Keratinocyte (primary cell): ENCODE measurements at regions not wholly inside any gene's neighbourhood (a gene's known extent, or its start where the extent isn't known, plus 50 kb on each side); places are given as distances from the start of the nearest gene placed in this dataset.

Experiments used
- DNase-seq: peaks from one replicate; pipeline ENCODE4 v3.0.0-alpha.2; 2011; ENCODE audit warnings: low read depth, missing footprints, low spot score
- FAIRE-seq: peaks from 2 replicates; lab custom pipeline; 2011; peaks lifted over from hg19 to GRCh38; lab: Jason Lieb, UNC
- H2AFZ ChIP-seq: 2 replicates; pipeline ENCODE4 v1.6.0; 2012; ENCODE audit warnings: low read length, control low read depth, inconsistent platforms; ENCODE audit not compliant: control insufficient read depth
- H3K27ac ChIP-seq: 2 replicates; pipeline ENCODE4 v1.5.1; 2011; ENCODE audit warnings: low read length; ENCODE audit not compliant: control insufficient read depth, insufficient read depth
- H3K27me3 ChIP-seq: 3 replicates; pipeline ENCODE4 v1.6.0; 2011; ENCODE audit warnings: low read length; ENCODE audit not compliant: control insufficient read depth, insufficient read depth; ENCODE audit errors: extremely low read depth
- H3K36me3 ChIP-seq, 2 experiments: 2 replicates in 1 of 2; 3 replicates in 1 of 2; pipeline ENCODE4 v1.5.1; 2011; ENCODE audit warnings: low read length in 2 of 2, mild to moderate bottlenecking in 1 of 2; ENCODE audit not compliant: control insufficient read depth in 2 of 2, insufficient read depth in 2 of 2; ENCODE audit errors: extremely low read depth in 1 of 2
- H3K4me1 ChIP-seq: 3 replicates; pipeline ENCODE4 v1.5.1; 2011; ENCODE audit warnings: low read length; ENCODE audit not compliant: control insufficient read depth, insufficient read depth; ENCODE audit errors: extremely low read depth
- H3K4me2 ChIP-seq: 3 replicates; pipeline ENCODE4 v1.6.0; 2011; ENCODE audit warnings: low read depth, low read length; ENCODE audit not compliant: control insufficient read depth, insufficient read depth; ENCODE audit errors: extremely low read depth
- H3K4me3 ChIP-seq, 3 experiments: fragments of 200-600 bp in 1 of 3; sonication (generic) in 1 of 3; 2 replicates in 2 of 3; 3 replicates in 1 of 3; pipeline ENCODE4 v1.5.1; 2011 to 2016; ENCODE audit warnings: low read length in 3 of 3, mild to moderate bottlenecking in 3 of 3, control low read depth in 2 of 3, inconsistent platforms in 1 of 3, low read depth in 1 of 3, mixed read lengths in 1 of 3, mixed run types in 1 of 3, moderate library complexity in 1 of 3; ENCODE audit not compliant: control insufficient read depth in 2 of 3, insufficient read depth in 2 of 3; ENCODE audit errors: extremely low read depth in 1 of 3
- H3K79me2 ChIP-seq: 2 replicates; pipeline ENCODE4 v1.6.0; 2012; ENCODE audit warnings: low read length; ENCODE audit not compliant: control insufficient read depth, insufficient read depth
- H3K9ac ChIP-seq: 3 replicates; pipeline ENCODE4 v1.6.0; 2011; ENCODE audit warnings: low read length; ENCODE audit not compliant: control insufficient read depth, insufficient read depth; ENCODE audit errors: extremely low read depth
- H3K9me1 ChIP-seq: 3 replicates; pipeline ENCODE4 v1.6.0; 2011; ENCODE audit warnings: low read length; ENCODE audit not compliant: control insufficient read depth, insufficient read depth; ENCODE audit errors: extremely low read depth
- H3K9me3 ChIP-seq: 2 replicates; pipeline ENCODE4 v1.5.1; 2012; ENCODE audit warnings: low read depth, low read length; ENCODE audit not compliant: control insufficient read depth
- H4K20me1 ChIP-seq: 3 replicates; pipeline ENCODE4 v1.6.0; 2011; ENCODE audit warnings: low read length; ENCODE audit not compliant: control insufficient read depth, insufficient read depth; ENCODE audit errors: extremely low read depth
- EZH2 ChIP-seq: IDR thresholded peaks from one replicate; pipeline ENCODE4 v1.6.1; 2012; ENCODE audit warnings: inconsistent platforms, mild to moderate bottlenecking, low read length, moderate library complexity
- dilution Hi-C: fragments of 300-500 bp; cut with MboI; formaldehyde crosslinking; loops from one replicate; pipeline ENCODE4 v1.7.0; 2020; ENCODE audit warnings: low sequenced_read_pairs; ENCODE audit not compliant: extremely low pct_ligation_motif_present
- TF ChIP-seq, protein P1 (sequence below), 3 experiments: IDR thresholded peaks in 1 of 3; conservative IDR thresholded peaks in 1 of 3; optimal IDR thresholded peaks in 1 of 3; 2 replicates in 2 of 3; 3 replicates in 1 of 3; pipeline versions ENCODE3 to v1.5.1; 2011; ENCODE audit warnings: low read length in 3 of 3, mild to moderate bottlenecking in 3 of 3, moderate library complexity in 2 of 3, control low read depth in 1 of 3, inconsistent platforms in 1 of 3; ENCODE audit not compliant: insufficient read depth in 2 of 3; ENCODE audit errors: extremely low read depth in 1 of 3

DNA sequence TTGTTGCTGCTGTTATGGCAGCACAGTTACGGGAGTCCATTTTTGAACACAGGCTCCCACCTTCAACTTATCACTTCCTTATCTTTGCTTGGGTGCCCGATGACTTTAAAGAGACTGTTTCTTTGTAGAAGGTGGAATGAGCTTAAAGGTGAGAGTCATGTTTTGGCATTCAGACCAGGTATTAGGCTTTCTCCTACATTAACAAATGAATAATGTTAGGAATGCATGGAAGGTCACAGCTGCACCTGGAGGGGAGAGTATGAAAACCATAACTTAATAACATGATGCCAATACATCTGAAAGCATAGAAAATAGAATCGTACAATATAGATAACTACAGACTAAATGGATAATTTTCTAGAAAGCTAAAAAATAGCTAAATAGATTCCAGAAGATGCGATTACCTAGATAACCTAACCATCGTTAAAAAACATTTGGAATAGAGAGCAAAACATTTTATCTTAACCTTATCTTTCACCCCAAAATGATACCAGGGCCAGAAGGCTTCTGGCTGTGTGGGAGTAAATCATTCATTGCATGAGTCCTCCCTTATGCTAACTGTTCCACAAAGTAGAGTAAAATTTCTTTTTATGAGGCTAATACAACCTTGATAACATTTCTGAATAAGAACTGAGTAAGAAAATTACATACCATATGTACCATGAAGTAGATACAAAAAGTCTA, 126.2 kb upstream of the ADCY2 start:
- no peak for FAIRE-seq
- TF ChIP-seq EZH2, result no peak
- TF ChIP-seq, protein P1, sequence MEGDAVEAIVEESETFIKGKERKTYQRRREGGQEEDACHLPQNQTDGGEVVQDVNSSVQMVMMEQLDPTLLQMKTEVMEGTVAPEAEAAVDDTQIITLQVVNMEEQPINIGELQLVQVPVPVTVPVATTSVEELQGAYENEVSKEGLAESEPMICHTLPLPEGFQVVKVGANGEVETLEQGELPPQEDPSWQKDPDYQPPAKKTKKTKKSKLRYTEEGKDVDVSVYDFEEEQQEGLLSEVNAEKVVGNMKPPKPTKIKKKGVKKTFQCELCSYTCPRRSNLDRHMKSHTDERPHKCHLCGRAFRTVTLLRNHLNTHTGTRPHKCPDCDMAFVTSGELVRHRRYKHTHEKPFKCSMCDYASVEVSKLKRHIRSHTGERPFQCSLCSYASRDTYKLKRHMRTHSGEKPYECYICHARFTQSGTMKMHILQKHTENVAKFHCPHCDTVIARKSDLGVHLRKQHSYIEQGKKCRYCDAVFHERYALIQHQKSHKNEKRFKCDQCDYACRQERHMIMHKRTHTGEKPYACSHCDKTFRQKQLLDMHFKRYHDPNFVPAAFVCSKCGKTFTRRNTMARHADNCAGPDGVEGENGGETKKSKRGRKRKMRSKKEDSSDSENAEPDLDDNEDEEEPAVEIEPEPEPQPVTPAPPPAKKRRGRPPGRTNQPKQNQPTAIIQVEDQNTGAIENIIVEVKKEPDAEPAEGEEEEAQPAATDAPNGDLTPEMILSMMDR (optimal IDR thresholded peaks at IDR 0.05 in 1 of 3, IDR thresholded peaks at IDR 0.05 in 1 of 3, conservative IDR thresholded peaks at IDR 0.05 in 1 of 3; ENCODE audit: extremely low read depth in 1 of 3, insufficient read depth in 2 of 3, low read length in 3 of 3), result no peak
- no peaks in the 10 kb centered on the region for H3K27me3 ChIP-seq

DNA sequence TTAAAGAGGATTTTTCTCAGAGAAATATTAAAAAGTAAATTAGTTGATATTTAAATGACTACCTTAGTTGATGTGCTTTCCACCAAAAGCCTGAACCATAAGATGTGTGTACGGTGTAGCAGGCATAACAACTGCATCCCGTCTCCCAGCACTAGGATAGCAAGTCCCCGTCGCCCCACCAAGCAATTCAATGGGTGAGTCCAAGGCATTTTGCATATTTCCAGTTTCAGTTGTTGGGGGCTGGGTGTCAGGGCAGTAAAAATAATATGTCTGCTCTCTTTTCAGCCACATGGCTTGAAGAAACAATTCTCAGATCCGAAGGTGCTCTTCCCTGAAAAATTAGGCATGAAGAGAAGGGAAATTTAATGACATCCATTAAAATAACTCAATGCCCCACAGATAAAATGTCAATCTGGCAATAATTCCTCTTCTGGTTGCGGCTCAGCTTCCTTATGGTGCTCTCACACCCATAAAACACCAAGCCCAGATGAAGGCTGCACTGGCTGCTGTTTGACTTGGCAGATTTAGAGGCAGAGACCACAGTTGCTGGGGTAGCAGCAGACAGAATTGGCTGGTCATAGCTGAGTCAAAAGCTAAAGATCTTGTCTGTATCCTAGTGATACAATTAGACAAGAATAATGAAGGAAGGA, 124.4 kb upstream of the ADCY2 start:
- H3K27me3 ChIP-seq, result no peaks in the 10 kb centered on the region
- no peak overlapping the region for H2AFZ ChIP-seq
- no peaks in the 10 kb centered on the region for H4K20me1 ChIP-seq
- DNase-seq (no peak), FAIRE-seq (no peak)
- dilution Hi-C loops, result no loop called here
- no peak overlapping the region for H3K27ac ChIP-seq
- no peaks in the 10 kb centered on the region for H3K4me1 ChIP-seq
- no peak overlapping the region for H3K4me2 ChIP-seq
- H3K9ac ChIP-seq, result no peak overlapping the region
- H3K9me1 ChIP-seq, result no peaks in the 10 kb centered on the region
- H3K36me3 ChIP-seq, result no peaks in the 10 kb centered on the region
- H3K4me3 ChIP-seq, result no peak overlapping the region
- no peaks in the 10 kb centered on the region for H3K9me3 ChIP-seq
- no peaks in the 10 kb centered on the region for H3K79me2 ChIP-seq
- no peak for TF ChIP-seq EZH2
- TF ChIP-seq, protein P1 (optimal IDR thresholded peaks at IDR 0.05 in 1 of 3, IDR thresholded peaks at IDR 0.05 in 1 of 3, conservative IDR thresholded peaks at IDR 0.05 in 1 of 3; ENCODE audit: extremely low read depth in 1 of 3, insufficient read depth in 2 of 3, low read length in 3 of 3), result no peak

More for the DNA sequence above, 126.2 kb upstream of the ADCY2 start:
- Histone ChIP-seq H3K4me1 (no peaks in the 10 kb centered on the region), H2AFZ (no peak overlapping the region), H3K9ac (no peak overlapping the region), H3K9me3 (no peaks in the 10 kb centered on the region), H3K4me2 (no peak overlapping the region), H3K9me1 (no peaks in the 10 kb centered on the region), H4K20me1 (no peaks in the 10 kb centered on the region), H3K36me3 (no peaks in the 10 kb centered on the region), H3K27ac (no peak overlapping the region), H3K4me3 (no peak overlapping the region), H3K79me2 (no peaks in the 10 kb centered on the region)
- dilution Hi-C loops, result no loop called here
- DNase-seq, result no peak
